Brain microvascular endothelial cell (primary cell): ENCODE measurements at regions not wholly inside any gene's neighbourhood (a gene's known extent, or its start where the extent isn't known, plus 50 kb on each side); places are given as distances from the start of the nearest gene placed in this dataset.

Source experiments
- DNase-seq: peaks from one replicate; pipeline ENCODE4 v3.0.0-alpha.2; 2020
- H3K27ac ChIP-seq: fragments of 250-450 bp; sonication (Bioruptor Pico); 2 replicates; pipeline ENCODE4 v1.5.1; 2020; ENCODE audit warnings: mild to moderate bottlenecking, moderate library complexity
- H3K27me3 ChIP-seq: fragments of 250-450 bp; sonication (Bioruptor Pico); replicated peaks from 2 replicates; pipeline ENCODE4 v1.5.1; 2020; ENCODE audit warnings: mild to moderate bottlenecking
- H3K36me3 ChIP-seq: fragments of 250-450 bp; sonication (Bioruptor Pico); replicated peaks from 2 replicates; pipeline ENCODE4 v1.5.1; 2020; ENCODE audit warnings: mild to moderate bottlenecking
- H3K4me3 ChIP-seq: 2 replicates; pipeline ENCODE4 v1.5.1; 2011; ENCODE audit warnings: low read depth, mild to moderate bottlenecking, control low read depth, low read length, moderate library complexity
- in situ Hi-C: cut with HindIII; loops from 2 replicates; pipeline ENCODE4 v1.10.0; 2017; ENCODE audit warnings: low sequenced_read_pairs, low pct_ligation_motif_present
- TF ChIP-seq, protein P1 (sequence below): IDR thresholded peaks from 2 replicates; pipeline ENCODE4 v1.5.1; 2011; ENCODE audit warnings: low read depth, mild to moderate bottlenecking, moderate library complexity, low read length, control low read depth, inconsistent platforms; ENCODE audit errors: missing control alignments

DNA sequence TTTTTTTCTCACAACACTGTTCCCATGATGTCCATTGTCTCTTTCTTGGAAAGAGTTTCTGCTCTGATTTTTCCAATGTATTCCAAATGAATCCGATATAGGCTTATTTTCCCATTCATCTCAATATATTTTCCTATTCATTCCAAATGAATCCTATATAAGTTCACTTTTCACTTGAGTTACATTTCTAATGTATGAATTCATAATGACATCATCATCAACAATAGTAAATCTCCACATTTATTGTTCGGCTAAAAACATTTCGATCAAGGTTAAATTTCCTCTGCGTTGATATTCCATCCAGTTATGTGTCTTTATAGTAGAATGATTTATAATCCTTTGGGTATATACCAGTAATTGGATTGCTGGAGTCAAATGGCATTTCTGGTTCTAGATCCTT is 76.7 kb upstream of the SLC8A1 start:
- in situ Hi-C loops: no loop called here
- H3K36me3 ChIP-seq: no peaks in the 10 kb centered on the region
- no peak for DNase-seq
- TF ChIP-seq, protein P1, sequence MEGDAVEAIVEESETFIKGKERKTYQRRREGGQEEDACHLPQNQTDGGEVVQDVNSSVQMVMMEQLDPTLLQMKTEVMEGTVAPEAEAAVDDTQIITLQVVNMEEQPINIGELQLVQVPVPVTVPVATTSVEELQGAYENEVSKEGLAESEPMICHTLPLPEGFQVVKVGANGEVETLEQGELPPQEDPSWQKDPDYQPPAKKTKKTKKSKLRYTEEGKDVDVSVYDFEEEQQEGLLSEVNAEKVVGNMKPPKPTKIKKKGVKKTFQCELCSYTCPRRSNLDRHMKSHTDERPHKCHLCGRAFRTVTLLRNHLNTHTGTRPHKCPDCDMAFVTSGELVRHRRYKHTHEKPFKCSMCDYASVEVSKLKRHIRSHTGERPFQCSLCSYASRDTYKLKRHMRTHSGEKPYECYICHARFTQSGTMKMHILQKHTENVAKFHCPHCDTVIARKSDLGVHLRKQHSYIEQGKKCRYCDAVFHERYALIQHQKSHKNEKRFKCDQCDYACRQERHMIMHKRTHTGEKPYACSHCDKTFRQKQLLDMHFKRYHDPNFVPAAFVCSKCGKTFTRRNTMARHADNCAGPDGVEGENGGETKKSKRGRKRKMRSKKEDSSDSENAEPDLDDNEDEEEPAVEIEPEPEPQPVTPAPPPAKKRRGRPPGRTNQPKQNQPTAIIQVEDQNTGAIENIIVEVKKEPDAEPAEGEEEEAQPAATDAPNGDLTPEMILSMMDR: no peak
- H3K4me3 ChIP-seq: no peak overlapping the region
- H3K27me3 ChIP-seq: no peaks in the 10 kb centered on the region
- H3K27ac ChIP-seq: no peak overlapping the region

DNA sequence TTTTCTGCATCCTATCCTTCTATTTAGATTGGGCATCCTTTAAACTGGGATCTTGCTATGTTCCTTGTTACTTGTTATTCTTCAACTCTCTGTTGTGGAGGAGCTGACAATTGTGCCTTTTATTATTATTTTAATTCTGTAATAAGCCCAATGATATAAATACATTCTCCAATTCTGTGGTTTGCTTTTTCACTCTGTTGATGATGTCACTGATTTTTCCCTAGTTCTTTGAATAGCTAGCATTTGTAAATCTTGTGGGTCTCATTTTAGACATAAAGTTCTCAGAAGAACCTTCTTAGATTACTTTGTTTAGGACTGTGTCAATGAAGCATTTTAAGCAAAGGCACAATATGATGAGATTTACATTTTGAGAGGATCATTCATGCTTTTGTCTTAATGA is 79.5 kb upstream of the SLC8A1 start:
- Histone ChIP-seq H3K4me3 (no peak overlapping the region), H3K36me3 (no peaks in the 10 kb centered on the region), H3K27me3 (no peaks in the 10 kb centered on the region), H3K27ac (no peak overlapping the region)
- TF ChIP-seq, protein P1: no peak
- in situ Hi-C loops: no loop called here
- DNase-seq: no peak

DNA sequence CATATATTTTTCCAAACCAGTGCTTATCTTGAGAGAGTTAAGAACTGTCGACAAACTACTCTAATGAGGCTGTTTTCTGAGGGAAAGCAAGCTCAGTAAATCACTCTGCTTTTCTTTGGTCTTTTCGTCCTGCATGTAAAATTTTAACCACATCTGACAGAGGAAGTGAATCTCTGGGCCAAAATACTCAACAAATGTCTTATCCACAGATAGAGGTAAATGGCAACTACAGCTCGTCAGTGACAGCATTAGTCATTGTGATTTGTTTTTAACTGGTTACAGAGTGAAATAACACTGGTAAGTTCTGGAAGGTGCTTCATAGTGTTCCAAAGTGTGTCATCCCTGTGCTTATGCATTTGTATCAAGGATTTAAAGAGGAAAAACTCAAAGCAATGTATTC is 82.6 kb upstream of the SLC8A1 start:
- in situ Hi-C loops: no loop called here
- Histone ChIP-seq H3K27me3 (no peaks in the 10 kb centered on the region), H3K36me3 (no peaks in the 10 kb centered on the region), H3K4me3 (no peak overlapping the region), H3K27ac (no peak overlapping the region)
- DNase-seq: no peak
- TF ChIP-seq, protein P1: no peak

DNA sequence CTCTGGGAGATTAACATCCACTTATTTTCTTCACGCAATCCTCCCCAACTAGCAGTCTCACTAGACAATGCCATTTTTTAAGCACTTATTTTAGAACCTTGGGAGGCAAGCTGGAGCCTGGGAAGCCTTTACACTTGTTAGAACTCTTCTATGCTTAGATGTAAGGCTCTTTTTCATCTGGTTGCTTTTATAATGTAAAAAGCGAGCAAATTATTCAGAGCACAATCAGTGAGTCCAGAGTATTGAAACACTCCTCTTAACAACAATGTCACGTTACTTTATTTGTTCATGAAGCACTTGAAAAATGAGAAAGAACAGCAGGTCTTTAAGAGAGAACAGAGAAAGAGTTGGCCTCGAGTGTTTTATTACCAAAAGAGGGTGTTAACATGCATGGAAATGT is 84.1 kb upstream of the SLC8A1 start:
- no peak overlapping the region for H3K27ac ChIP-seq
- H3K4me3 ChIP-seq: no peak overlapping the region
- DNase-seq: no peak
- in situ Hi-C loops: no loop called here
- no peaks in the 10 kb centered on the region for H3K36me3 ChIP-seq
- H3K27me3 ChIP-seq: no peaks in the 10 kb centered on the region
- TF ChIP-seq, protein P1: no peak

DNA sequence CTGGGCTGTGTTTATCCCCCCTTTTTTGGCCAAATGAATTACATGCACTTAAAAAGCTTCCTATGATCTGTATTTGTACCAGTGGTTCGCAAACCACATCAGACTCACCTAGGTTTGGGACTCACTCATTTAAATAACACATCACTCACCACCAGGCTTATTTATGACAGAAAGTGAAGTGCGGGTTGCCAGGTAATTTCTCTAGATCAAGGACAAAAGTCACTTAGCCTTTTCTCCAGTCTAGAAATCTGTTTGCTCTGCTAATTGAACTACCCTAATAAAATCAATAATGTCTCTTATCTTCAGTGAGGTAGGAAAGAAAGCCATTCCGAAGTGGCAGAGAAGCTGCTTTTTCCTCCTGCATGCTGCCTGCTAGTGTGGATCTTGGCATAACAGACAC is 88.1 kb upstream of the SLC8A1 start:
- in situ Hi-C loops: no loop called here
- TF ChIP-seq, protein P1: no peak
- Histone ChIP-seq H3K27me3 (no peaks in the 10 kb centered on the region), H3K4me3 (no peak overlapping the region), H3K27ac (no peak overlapping the region), H3K36me3 (no peaks in the 10 kb centered on the region)
- DNase-seq: no peak

DNA sequence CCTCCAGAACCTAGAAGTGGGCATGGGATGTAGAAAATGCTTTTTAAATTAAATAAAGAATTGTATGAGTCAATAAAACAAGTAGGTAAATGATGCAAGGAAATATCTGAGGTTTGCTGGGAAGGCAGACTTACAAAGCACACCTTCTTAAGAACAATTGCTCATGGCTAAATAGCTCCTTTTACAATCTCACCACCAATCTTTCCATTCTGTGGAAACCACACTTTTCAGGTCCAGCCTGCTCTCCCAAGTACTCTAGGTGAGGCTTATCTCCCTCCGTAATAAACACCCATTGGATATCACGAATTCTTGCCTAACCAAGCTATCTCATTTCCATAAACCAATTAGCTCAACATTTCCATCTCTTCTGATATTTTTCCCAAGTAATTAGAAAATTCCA is 91.5 kb upstream of the SLC8A1 start:
- no peaks in the 10 kb centered on the region for H3K36me3 ChIP-seq
- H3K27ac ChIP-seq: no peak overlapping the region
- in situ Hi-C loops: no loop called here
- DNase-seq: no peak
- H3K27me3 ChIP-seq: no peaks in the 10 kb centered on the region
- no peak overlapping the region for H3K4me3 ChIP-seq
- TF ChIP-seq, protein P1: no peak
